ENCODE measurements at regions not wholly inside any gene's neighbourhood (a gene's known extent, or its start where the extent isn't known, plus 50 kb on each side); places are given as distances from the start of the nearest gene placed in this dataset.
A peak's percentile ranks its signal among the peaks of the same experiment; 100 is the strongest.

GRCh38 chr13:48158915-48159314 is 64.0 kb upstream of the MED4 start:
- intact Hi-C loops (cut with micrococcal nuclease), result loop anchor here (5.0 to 10.0 kb wide), 2 partner anchors 146 to 243 kb away; partner anchors contain the start of gene RB1
- Mint-ChIP-seq H3K4me1 (ENCODE audit: low read depth) (peaks cover 60% of the 10 kb centered on the region), H3K4me3 (no peak overlapping the region), H3K27me3 (ENCODE audit: insufficient read depth) (peaks cover 5% of the 10 kb centered on the region), H3K27ac (no peak overlapping the region), H3K9me3 (no peaks in the 10 kb centered on the region), H3K36me3 (ENCODE audit: low read depth) (peaks cover 5% of the 10 kb centered on the region)
- DNase-seq (ENCODE audit: low spot score), result no peak

DNA sequence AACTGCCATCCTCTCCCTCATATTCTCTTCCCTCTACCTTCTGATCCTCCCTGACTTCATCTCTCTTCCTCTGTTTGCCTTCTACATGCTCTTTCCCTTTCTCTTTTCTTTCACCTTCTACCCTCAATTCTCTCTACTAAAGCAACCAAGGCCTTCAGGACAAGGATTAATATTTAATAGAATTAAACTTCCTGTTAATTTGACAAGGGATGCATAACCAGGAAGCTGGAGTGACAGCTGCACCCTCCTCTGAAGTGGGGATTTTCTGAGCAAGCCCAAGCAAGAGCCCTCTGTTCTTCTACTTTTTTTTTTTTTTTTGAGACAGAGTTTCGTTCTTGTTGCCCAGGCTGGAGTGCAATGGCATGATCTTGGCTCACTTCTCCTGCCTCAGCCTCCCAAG is 63.4 kb upstream of the MED4 start:
- H3K27ac Mint-ChIP-seq, result peak overlapping the region; percentile 30
- no peak for DNase-seq (ENCODE audit: low spot score)
- no peak overlapping the region for H3K4me3 Mint-ChIP-seq
- peaks cover 5% of the 10 kb centered on the region for H3K36me3 Mint-ChIP-seq (ENCODE audit: low read depth)
- peaks cover 62% of the 10 kb centered on the region for H3K4me1 Mint-ChIP-seq (ENCODE audit: low read depth)
- intact Hi-C loops (cut with micrococcal nuclease), result loop anchor here (5.0 to 10.0 kb wide), 2 partner anchors 147 to 244 kb away; partner anchors contain the start of gene RB1
- no peaks in the 10 kb centered on the region for H3K9me3 Mint-ChIP-seq
- H3K27me3 Mint-ChIP-seq (ENCODE audit: insufficient read depth), result peaks cover 2% of the 10 kb centered on the region

GRCh38 chr13:48156466-48156865 is 61.6 kb upstream of the MED4 start:
- Mint-ChIP-seq H3K27ac (peak overlapping the region; percentile 77), H3K4me3 (peak overlapping the region; percentile 50), H3K36me3 (ENCODE audit: low read depth) (peaks cover 4% of the 10 kb centered on the region), H3K27me3 (ENCODE audit: insufficient read depth) (no peaks in the 10 kb centered on the region), H3K4me1 (ENCODE audit: low read depth) (peaks cover 76% of the 10 kb centered on the region), H3K9me3 (no peaks in the 10 kb centered on the region)
- peak; percentile 59 for DNase-seq (ENCODE audit: low spot score)
- intact Hi-C loops (cut with micrococcal nuclease), result loop anchor here (1.0 to 10.0 kb wide), 7 partner anchors 18 to 246 kb away; partner anchors contain the start of gene RB1

GRCh38 chr13:48155848-48156247 is 60.9 kb upstream of the MED4 start:
- no peak overlapping the region for H3K4me3 Mint-ChIP-seq
- H3K36me3 Mint-ChIP-seq (ENCODE audit: low read depth), result peaks cover 4% of the 10 kb centered on the region
- H3K9me3 Mint-ChIP-seq, result no peaks in the 10 kb centered on the region
- H3K27ac Mint-ChIP-seq, result peak overlapping the region; percentile 30
- DNase-seq (ENCODE audit: low spot score), result peak; percentile 9
- no peaks in the 10 kb centered on the region for H3K27me3 Mint-ChIP-seq (ENCODE audit: insufficient read depth)
- intact Hi-C loops (cut with micrococcal nuclease), result loop anchor here (1.0 to 10.0 kb wide), 7 partner anchors 18 to 246 kb away; partner anchors contain the start of gene RB1
- H3K4me1 Mint-ChIP-seq (ENCODE audit: low read depth), result peaks cover 73% of the 10 kb centered on the region

DNA sequence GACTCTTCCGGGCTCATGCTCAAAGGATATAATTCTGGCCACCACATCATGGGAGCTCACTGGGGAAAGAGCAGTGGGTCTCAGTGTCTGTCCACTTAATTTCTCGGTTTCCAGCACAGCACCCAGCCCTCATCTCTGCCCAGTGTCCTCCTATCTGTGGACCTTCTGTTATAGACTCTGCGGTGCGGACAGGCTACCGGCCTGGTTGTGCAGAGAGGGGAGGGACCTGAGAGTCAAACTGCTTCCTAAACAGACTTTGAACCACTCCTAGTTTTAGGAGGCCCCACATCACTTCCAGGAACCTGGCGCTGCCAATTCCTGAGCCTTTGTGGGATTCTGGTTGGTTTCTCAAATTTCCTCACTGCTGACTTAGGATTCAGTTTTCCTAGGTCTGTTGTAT is 59.8 kb upstream of the MED4 start:
- no peaks in the 10 kb centered on the region for H3K9me3 Mint-ChIP-seq
- H3K27me3 Mint-ChIP-seq (ENCODE audit: insufficient read depth), result no peaks in the 10 kb centered on the region
- no peak for DNase-seq (ENCODE audit: low spot score)
- peak overlapping the region; percentile 44 for H3K27ac Mint-ChIP-seq
- intact Hi-C loops (cut with micrococcal nuclease), result loop anchor here (5.0 to 10.0 kb wide), 2 partner anchors 150 to 248 kb away; partner anchors contain the start of gene RB1
- no peak overlapping the region for H3K4me3 Mint-ChIP-seq
- peaks cover 4% of the 10 kb centered on the region for H3K36me3 Mint-ChIP-seq (ENCODE audit: low read depth)
- H3K4me1 Mint-ChIP-seq (ENCODE audit: low read depth), result peaks cover 61% of the 10 kb centered on the region

DNA sequence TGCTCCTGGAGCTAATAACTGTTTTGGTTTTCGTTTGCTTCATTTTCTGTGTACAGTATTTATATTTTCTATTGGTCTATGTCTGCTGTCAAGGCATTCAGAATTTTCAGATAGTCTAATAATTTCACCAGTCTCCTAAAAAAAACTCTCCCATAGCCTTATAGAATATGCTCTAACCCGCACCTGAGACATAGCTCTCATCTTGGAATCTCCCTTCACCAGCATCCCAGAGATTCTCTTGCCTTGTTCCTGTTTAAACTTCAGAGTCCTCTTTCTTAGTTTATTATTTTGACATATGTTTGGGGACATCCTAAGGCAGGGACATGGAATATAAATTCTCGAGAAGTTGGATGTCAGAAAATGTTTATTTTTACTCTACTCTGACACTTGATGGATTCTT is 58.3 kb upstream of the MED4 start:
- no peak for DNase-seq (ENCODE audit: low spot score)
- peaks cover 49% of the 10 kb centered on the region for H3K4me1 Mint-ChIP-seq (ENCODE audit: low read depth)
- H3K36me3 Mint-ChIP-seq (ENCODE audit: low read depth), result peaks cover 1% of the 10 kb centered on the region
- no peak overlapping the region for H3K27ac Mint-ChIP-seq
- no peaks in the 10 kb centered on the region for H3K9me3 Mint-ChIP-seq
- no peak overlapping the region for H3K4me3 Mint-ChIP-seq
- intact Hi-C loops (cut with micrococcal nuclease), result loop anchor here (10.0 kb wide), 1 partner anchor 152 kb away; the partner anchor contains the start of gene RB1
- H3K27me3 Mint-ChIP-seq (ENCODE audit: insufficient read depth), result peaks cover under 1% of the 10 kb centered on the region

DNA sequence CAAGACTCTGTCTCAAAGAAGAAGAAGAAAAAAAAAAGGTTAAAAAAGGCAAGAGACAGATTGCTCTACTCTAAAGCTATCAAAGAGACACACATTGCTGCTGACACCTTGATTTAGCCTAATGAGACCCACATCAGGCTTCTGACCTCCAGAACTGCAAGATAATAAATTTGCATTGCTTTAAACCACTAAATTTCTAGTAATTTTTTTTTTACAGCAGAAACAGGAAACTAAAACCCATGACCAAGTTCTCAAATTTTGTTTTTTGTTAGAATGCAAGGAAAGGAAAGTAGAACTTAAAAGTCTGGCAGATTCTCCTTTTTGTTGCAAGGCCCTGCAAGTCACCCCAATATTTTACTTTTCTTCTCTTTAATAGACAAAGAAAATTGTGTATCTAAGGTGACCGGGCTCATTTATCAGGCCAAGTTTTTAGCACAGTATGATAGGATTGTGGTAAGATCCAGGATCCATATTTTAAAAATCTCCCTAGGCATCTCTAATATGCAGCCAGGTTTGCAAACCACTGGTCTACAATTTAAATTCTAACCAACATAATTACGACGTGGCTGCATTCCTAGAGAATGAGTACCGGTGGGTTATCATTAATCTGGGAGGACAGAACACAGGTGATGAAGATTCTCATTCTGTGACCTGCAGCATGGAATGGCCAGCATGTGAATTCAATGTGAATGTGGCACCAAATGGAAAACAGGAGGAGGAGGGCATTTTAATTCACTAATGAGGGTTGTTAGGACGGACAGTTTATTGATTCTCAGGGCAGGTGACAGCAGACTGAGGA is 56.7 kb upstream of the MED4 start:
- Mint-ChIP-seq H3K36me3 (ENCODE audit: low read depth) (peaks cover 1% of the 10 kb centered on the region), H3K4me1 (ENCODE audit: low read depth) (peaks cover 43% of the 10 kb centered on the region), H3K4me3 (no peak overlapping the region), H3K9me3 (no peaks in the 10 kb centered on the region), H3K27me3 (ENCODE audit: insufficient read depth) (peaks cover 1% of the 10 kb centered on the region), H3K27ac (no peak overlapping the region)
- no peak for DNase-seq (ENCODE audit: low spot score)
- intact Hi-C loops (cut with micrococcal nuclease), result loop anchor here (10.0 kb wide), 1 partner anchor 153 kb away; the partner anchor contains the start of gene RB1

- H3K9me3 Mint-ChIP-seq, result no peaks in the 10 kb centered on the region
- H3K27ac Mint-ChIP-seq, result no peak overlapping the region
- H3K4me1 Mint-ChIP-seq (ENCODE audit: low read depth), result peaks cover 19% of the 10 kb centered on the region
- no peaks in the 10 kb centered on the region for H3K36me3 Mint-ChIP-seq (ENCODE audit: low read depth)
- DNase-seq (ENCODE audit: low spot score), result no peak
- intact Hi-C loops (cut with micrococcal nuclease), result no loop called here
- H3K4me3 Mint-ChIP-seq, result no peak overlapping the region
- H3K27me3 Mint-ChIP-seq (ENCODE audit: insufficient read depth), result peaks cover 1% of the 10 kb centered on the region
Observed at GRCh38 chr13:48148454-48148853, 53.5 kb upstream of the MED4 start.

DNA sequence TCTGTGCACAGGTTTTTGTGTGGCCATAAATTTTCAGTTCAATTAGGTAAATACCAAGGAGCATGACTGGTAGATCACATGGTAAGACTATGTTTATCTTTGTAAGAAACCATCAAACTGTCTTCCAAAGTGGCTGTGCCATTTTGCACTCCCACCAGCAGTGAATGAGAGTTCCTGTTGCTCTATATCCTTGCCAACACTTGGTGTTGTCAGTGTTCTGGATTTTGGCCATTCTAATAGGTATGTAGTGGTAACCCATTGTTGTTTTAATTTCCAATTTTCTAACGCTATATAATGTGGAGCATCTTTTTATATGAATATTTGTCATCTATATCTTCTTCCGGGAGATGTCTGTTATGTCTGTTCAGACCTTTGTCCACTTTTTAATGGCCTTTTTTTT is 51.7 kb upstream of the MED4 start:
- peaks cover 1% of the 10 kb centered on the region for H3K27me3 Mint-ChIP-seq (ENCODE audit: insufficient read depth)
- H3K4me3 Mint-ChIP-seq, result no peak overlapping the region
- H3K9me3 Mint-ChIP-seq, result peaks cover 3% of the 10 kb centered on the region
- peaks cover 5% of the 10 kb centered on the region for H3K4me1 Mint-ChIP-seq (ENCODE audit: low read depth)
- H3K36me3 Mint-ChIP-seq (ENCODE audit: low read depth), result peaks cover 2% of the 10 kb centered on the region
- intact Hi-C loops (cut with micrococcal nuclease), result loop anchor here (2.0 kb wide), 1 partner anchor 14 kb away; no protein-coding TSS in a partner anchor
- H3K27ac Mint-ChIP-seq, result no peak overlapping the region
- no peak for DNase-seq (ENCODE audit: low spot score)

DNA sequence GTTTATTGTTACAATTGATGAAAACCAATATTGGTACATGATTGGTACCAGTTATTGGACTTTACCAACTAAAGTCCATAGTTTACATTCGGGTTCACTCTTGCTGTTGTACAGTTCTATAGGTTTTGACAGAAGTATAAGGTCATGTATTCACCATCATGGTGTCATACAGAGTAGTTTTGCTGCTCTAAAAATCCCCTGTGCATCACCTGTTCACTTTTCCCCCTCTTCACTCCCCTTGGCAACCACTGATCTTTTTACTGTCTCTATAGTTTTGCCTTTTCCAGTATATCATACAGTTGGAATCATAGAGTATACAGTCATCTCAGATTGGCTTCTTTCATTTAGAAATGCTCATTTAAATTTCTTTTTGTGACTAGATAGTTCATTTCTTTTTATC is 51.2 kb upstream of the MED4 start:
- Mint-ChIP-seq H3K36me3 (ENCODE audit: low read depth) (peaks cover 2% of the 10 kb centered on the region), H3K4me1 (ENCODE audit: low read depth) (no peaks in the 10 kb centered on the region), H3K27me3 (ENCODE audit: insufficient read depth) (peaks cover 1% of the 10 kb centered on the region), H3K9me3 (peaks cover 3% of the 10 kb centered on the region), H3K27ac (no peak overlapping the region), H3K4me3 (no peak overlapping the region)
- DNase-seq (ENCODE audit: low spot score), result no peak
- intact Hi-C loops (cut with micrococcal nuclease), result loop anchor here (2.0 kb wide), 1 partner anchor 13 kb away; no protein-coding TSS in a partner anchor

All from activated T-helper 1 cell treated with anti-CD3 and anti-CD28 coated beads, Interleukin-12 subunit alpha, Interleukin-12 subunit beta, Interleukin-2, Interleukin-4 antibody, amounts not matched to agents 30 ng/mL and 10 ng/mL and 1 ng/mL, durations not matched to agents 14 hours and 24 hours and 36 hours (primary cell).